DND-41 (cell line): ENCODE measurements at regions not wholly inside any gene's neighbourhood (a gene's known extent, or its start where the extent isn't known, plus 50 kb on each side); places are given as distances from the start of the nearest gene placed in this dataset.

Experiments used
- ATAC-seq: fragments of 200-7000 bp; cut with Tn5 transposase; 3 replicates; pipeline ENCODE4 v1.9.1; 2021; ENCODE audit warnings: low read depth; ENCODE audit not compliant: insufficient read depth
- DNase-seq: peaks from one replicate; pipeline ENCODE4 v3.0.0-alpha.2; 2020
- H2AFZ ChIP-seq: 2 replicates; pipeline ENCODE4 v1.6.0; 2012; ENCODE audit warnings: low read depth, low read length
- H3K27ac ChIP-seq: 2 replicates; pipeline ENCODE4 v1.5.1; 2012; ENCODE audit warnings: low read length, inconsistent platforms
- H3K27me3 ChIP-seq: fragments of 200-600 bp; sonication (generic); 2 replicates; pipeline ENCODE4 v1.6.0; 2012; ENCODE audit warnings: low read length, mild to moderate bottlenecking, inconsistent platforms; ENCODE audit not compliant: insufficient read depth, poor library complexity
- H3K36me3 ChIP-seq: 2 replicates; pipeline ENCODE4 v1.5.1; 2012; ENCODE audit warnings: low read length, inconsistent platforms; ENCODE audit not compliant: insufficient read depth
- H3K4me1 ChIP-seq: 2 replicates; pipeline ENCODE4 v1.5.1; 2012; ENCODE audit warnings: mild to moderate bottlenecking, low read length; ENCODE audit not compliant: insufficient read depth
- H3K4me2 ChIP-seq: 2 replicates; pipeline ENCODE4 v1.6.0; 2012; ENCODE audit warnings: mild to moderate bottlenecking, moderate library complexity, low read length, inconsistent platforms; ENCODE audit not compliant: insufficient read depth
- H3K4me3 ChIP-seq, 2 experiments: fragments of 200-600 bp in 1 of 2; shearing (Covaris generic) in 1 of 2; 2 replicates each; pipeline ENCODE4 v1.5.1; 2012 to 2016; ENCODE audit warnings: inconsistent platforms in 2 of 2, low read length in 2 of 2, mild to moderate bottlenecking in 2 of 2, low read depth in 1 of 2, moderate library complexity in 1 of 2
- H3K79me2 ChIP-seq: 2 replicates; pipeline ENCODE4 v1.6.0; 2012; ENCODE audit warnings: low read length, inconsistent platforms; ENCODE audit not compliant: insufficient read depth
- H3K9ac ChIP-seq: 2 replicates; pipeline ENCODE4 v1.6.0; 2012; ENCODE audit warnings: low read depth, mild to moderate bottlenecking, inconsistent platforms, low read length, moderate library complexity
- H3K9me3 ChIP-seq: 2 replicates; pipeline ENCODE4 v1.5.1; 2012; ENCODE audit warnings: low read length, moderate library complexity, mild to moderate bottlenecking, inconsistent platforms; ENCODE audit not compliant: insufficient read depth, severe bottlenecking
- H4K20me1 ChIP-seq: 2 replicates; pipeline ENCODE4 v1.6.0; 2012; ENCODE audit warnings: low read length; ENCODE audit not compliant: insufficient read depth
- EZH2 ChIP-seq: IDR thresholded peaks from 3 replicates; pipeline ENCODE4 v1.6.1; 2012; ENCODE audit warnings: borderline replicate concordance, low read depth, mild to moderate bottlenecking, moderate library complexity, low read length, inconsistent platforms; ENCODE audit not compliant: severe bottlenecking
- TF ChIP-seq, protein P1 (sequence below): IDR thresholded peaks from 2 replicates; pipeline ENCODE4 v1.5.1; 2012; ENCODE audit warnings: borderline replicate concordance, low read length, moderate library complexity, mild to moderate bottlenecking; ENCODE audit not compliant: poor library complexity, severe bottlenecking; ENCODE audit errors: extremely low read depth

DNA sequence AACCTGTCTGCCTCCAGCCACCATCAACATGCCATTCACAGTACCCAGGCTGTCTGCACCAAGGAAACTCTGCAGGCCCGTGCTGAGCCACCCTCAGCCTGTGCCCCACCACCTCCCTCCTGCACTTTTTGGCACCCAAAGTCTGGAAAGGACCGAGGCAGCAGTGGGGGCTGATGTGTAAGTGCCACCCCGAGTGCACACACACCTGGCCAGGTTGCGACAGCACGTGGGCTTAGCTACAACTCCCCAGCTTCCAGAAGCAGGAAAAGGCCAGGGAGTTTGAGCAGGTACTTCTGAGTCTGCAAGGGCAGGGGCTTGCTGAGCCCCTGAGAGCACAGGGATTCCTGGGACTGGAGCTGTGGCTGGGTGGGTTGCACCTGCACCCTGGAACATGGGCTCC lies 303.3 kb upstream of the OPRM1 start:
- Histone ChIP-seq H3K4me3 (no peak overlapping the region), H4K20me1 (no peaks in the 10 kb centered on the region), H3K4me1 (no peaks in the 10 kb centered on the region), H3K9ac (no peak overlapping the region), H3K9me3 (no peaks in the 10 kb centered on the region), H3K4me2 (no peak overlapping the region), H2AFZ (no peak overlapping the region), H3K79me2 (no peaks in the 10 kb centered on the region), H3K27ac (no peak overlapping the region), H3K27me3 (no peaks in the 10 kb centered on the region), H3K36me3 (no peaks in the 10 kb centered on the region)
- TF ChIP-seq EZH2 = no peak
- TF ChIP-seq, protein P1, sequence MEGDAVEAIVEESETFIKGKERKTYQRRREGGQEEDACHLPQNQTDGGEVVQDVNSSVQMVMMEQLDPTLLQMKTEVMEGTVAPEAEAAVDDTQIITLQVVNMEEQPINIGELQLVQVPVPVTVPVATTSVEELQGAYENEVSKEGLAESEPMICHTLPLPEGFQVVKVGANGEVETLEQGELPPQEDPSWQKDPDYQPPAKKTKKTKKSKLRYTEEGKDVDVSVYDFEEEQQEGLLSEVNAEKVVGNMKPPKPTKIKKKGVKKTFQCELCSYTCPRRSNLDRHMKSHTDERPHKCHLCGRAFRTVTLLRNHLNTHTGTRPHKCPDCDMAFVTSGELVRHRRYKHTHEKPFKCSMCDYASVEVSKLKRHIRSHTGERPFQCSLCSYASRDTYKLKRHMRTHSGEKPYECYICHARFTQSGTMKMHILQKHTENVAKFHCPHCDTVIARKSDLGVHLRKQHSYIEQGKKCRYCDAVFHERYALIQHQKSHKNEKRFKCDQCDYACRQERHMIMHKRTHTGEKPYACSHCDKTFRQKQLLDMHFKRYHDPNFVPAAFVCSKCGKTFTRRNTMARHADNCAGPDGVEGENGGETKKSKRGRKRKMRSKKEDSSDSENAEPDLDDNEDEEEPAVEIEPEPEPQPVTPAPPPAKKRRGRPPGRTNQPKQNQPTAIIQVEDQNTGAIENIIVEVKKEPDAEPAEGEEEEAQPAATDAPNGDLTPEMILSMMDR = no peak
- no peak for ATAC-seq
- no peak for DNase-seq

DNA sequence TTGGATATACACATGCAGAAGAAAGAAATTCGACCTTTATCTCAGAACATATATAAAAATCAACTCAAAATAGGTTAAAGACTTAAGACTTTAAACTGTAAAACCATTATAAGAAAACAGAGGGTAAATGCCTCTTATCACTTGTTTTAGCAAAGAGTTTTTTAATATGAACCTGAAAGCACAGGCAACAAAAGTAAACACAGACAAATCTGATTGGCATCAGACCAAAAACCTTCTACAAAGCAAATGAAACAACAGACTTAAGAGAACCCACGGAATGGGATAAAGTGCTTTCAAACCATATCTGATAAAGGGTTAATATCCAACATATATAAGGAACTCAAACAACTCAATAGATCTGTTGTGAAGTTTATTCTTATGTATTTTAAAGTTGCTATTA lies 309.9 kb upstream of the OPRM1 start:
- no peak for TF ChIP-seq EZH2
- TF ChIP-seq, protein P1 = no peak
- no peak overlapping the region for H3K4me3 ChIP-seq
- no peaks in the 10 kb centered on the region for H3K79me2 ChIP-seq
- H3K9ac ChIP-seq = no peak overlapping the region
- no peaks in the 10 kb centered on the region for H3K27me3 ChIP-seq
- no peak overlapping the region for H2AFZ ChIP-seq
- H3K4me2 ChIP-seq = no peak overlapping the region
- no peaks in the 10 kb centered on the region for H3K4me1 ChIP-seq
- no peaks in the 10 kb centered on the region for H4K20me1 ChIP-seq
- no peak for ATAC-seq
- H3K9me3 ChIP-seq = no peaks in the 10 kb centered on the region
- no peak overlapping the region for H3K27ac ChIP-seq
- no peaks in the 10 kb centered on the region for H3K36me3 ChIP-seq
- DNase-seq = no peak

DNA sequence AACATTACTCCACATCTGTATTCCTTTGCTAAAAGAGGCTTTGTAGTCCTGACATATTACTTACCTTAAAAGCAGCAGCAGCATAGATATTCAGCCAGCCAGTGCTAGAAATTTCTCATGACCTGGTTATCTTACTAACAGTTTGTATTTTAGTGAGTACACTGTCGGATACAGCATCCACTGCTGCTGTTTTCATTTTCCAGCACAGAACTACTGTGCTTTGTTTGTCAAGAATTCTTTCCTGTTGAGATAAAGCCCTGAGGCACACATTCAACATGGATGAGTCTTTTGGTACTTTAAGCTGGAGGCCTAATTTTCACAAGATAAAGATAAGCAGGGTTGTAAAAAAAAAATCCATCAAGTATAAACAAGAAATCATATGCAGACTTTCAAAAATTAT lies 311.2 kb upstream of the OPRM1 start:
- Histone ChIP-seq H3K9me3 (no peaks in the 10 kb centered on the region), H3K4me3 (no peak overlapping the region), H4K20me1 (no peaks in the 10 kb centered on the region), H3K36me3 (no peaks in the 10 kb centered on the region), H3K27me3 (no peaks in the 10 kb centered on the region), H2AFZ (no peak overlapping the region), H3K4me2 (no peak overlapping the region), H3K9ac (no peak overlapping the region), H3K27ac (no peak overlapping the region), H3K4me1 (no peaks in the 10 kb centered on the region), H3K79me2 (no peaks in the 10 kb centered on the region)
- DNase-seq = no peak
- no peak for ATAC-seq
- no peak for TF ChIP-seq EZH2
- TF ChIP-seq, protein P1 = no peak

DNA sequence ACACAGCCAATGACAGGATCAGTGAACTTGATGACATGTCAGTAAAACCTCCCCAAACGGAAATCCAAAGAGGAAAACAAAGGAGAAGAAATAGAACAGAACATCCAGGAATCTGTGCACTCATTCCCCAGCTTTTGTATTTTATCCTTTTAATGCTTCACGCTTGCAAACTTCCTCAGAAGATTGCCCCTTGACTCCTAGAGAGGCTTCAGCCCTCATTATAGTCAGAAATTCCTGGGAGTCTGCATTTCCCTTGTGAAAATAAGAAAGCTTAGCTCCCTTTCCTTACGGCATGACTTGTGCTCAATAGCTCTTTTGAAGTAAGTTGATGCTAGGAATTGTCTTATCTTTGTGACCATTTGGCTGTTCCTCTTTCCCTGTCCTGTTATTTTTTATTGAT lies 313.6 kb upstream of the OPRM1 start:
- Histone ChIP-seq H3K79me2 (no peaks in the 10 kb centered on the region), H3K4me2 (no peak overlapping the region), H3K27ac (no peak overlapping the region), H3K4me1 (no peaks in the 10 kb centered on the region), H3K36me3 (no peaks in the 10 kb centered on the region), H3K27me3 (no peaks in the 10 kb centered on the region), H3K4me3 (no peak overlapping the region), H2AFZ (no peak overlapping the region), H4K20me1 (no peaks in the 10 kb centered on the region), H3K9me3 (no peaks in the 10 kb centered on the region), H3K9ac (no peak overlapping the region)
- TF ChIP-seq EZH2 = no peak
- TF ChIP-seq, protein P1 = no peak
- no peak for ATAC-seq
- DNase-seq = no peak
